Hepatocyte (in vitro differentiated cells): ENCODE measurements at regions not wholly inside any gene's neighbourhood (a gene's known extent, or its start where the extent isn't known, plus 50 kb on each side); places are given as distances from the start of the nearest gene placed in this dataset.

ENCODE experiments used
- DNase-seq: peaks from one replicate; pipeline ENCODE4 v3.0.0-alpha.2; 2016; ENCODE audit warnings: low spot score
- H2AFZ ChIP-seq: fragments of 200-600 bp; sonication (generic); 2 replicates; pipeline ENCODE4 v1.6.0; 2016; ENCODE audit warnings: antibody characterized with exemption, mild to moderate bottlenecking
- H3K27ac ChIP-seq: fragments of 200-600 bp; sonication (generic); 2 replicates; pipeline ENCODE4 v1.5.1; 2016; ENCODE audit warnings: mild to moderate bottlenecking
- H3K27me3 ChIP-seq: fragments of 200-600 bp; sonication (generic); 2 replicates; pipeline ENCODE4 v1.6.1; 2016
- H3K36me3 ChIP-seq: fragments of 200-600 bp; sonication (generic); replicated peaks from 2 replicates; pipeline ENCODE4 v1.5.1; 2016; ENCODE audit warnings: low read depth; ENCODE audit not compliant: insufficient read depth
- H3K4me1 ChIP-seq: fragments of 200-600 bp; sonication (generic); 2 replicates; pipeline ENCODE4 v1.5.1; 2016; ENCODE audit warnings: mild to moderate bottlenecking, moderate library complexity; ENCODE audit not compliant: insufficient read depth
- H3K4me2 ChIP-seq: fragments of 200-600 bp; sonication (generic); 2 replicates; pipeline ENCODE4 v1.6.0; 2016
- H3K4me3 ChIP-seq: fragments of 200-600 bp; sonication (generic); 2 replicates; pipeline ENCODE4 v1.5.1; 2016; ENCODE audit warnings: mild to moderate bottlenecking
- H3K79me2 ChIP-seq: fragments of 200-600 bp; sonication (generic); 2 replicates; pipeline ENCODE4 v1.6.0; 2017; ENCODE audit warnings: mild to moderate bottlenecking
- H3K9me2 ChIP-seq: fragments of 200-600 bp; sonication (generic); replicated peaks from 2 replicates; pipeline ENCODE4 v1.6.0; 2017; ENCODE audit warnings: mild to moderate bottlenecking; ENCODE audit not compliant: insufficient read depth
- H3K9me3 ChIP-seq: fragments of 200-600 bp; sonication (generic); 2 replicates; pipeline ENCODE4 v1.5.1; 2016; ENCODE audit warnings: low read depth, mild to moderate bottlenecking
- H4K20me1 ChIP-seq: fragments of 200-600 bp; sonication (generic); 2 replicates; pipeline ENCODE4 v1.6.0; 2016; ENCODE audit warnings: mild to moderate bottlenecking; ENCODE audit not compliant: insufficient read depth, poor library complexity, severe bottlenecking
- EZH2 ChIP-seq: fragments of 200-600 bp; sonication (generic); IDR thresholded peaks from 2 replicates; pipeline ENCODE4 v1.6.1; 2016; ENCODE audit warnings: antibody characterized with exemption, mild to moderate bottlenecking, borderline replicate concordance
- EZH2phosphoT487 ChIP-seq: fragments of 200-600 bp; sonication (generic); IDR thresholded peaks from one replicate; pipeline ENCODE4 v1.6.1; 2018; ENCODE audit warnings: antibody characterized with exemption, mild to moderate bottlenecking, low read depth, moderate library complexity; ENCODE audit not compliant: unreplicated experiment, severe bottlenecking
- WGBS: methylation state at CpG from one replicate; pipeline ENCODE4 v1.1.6; 2016; ENCODE audit warnings: low lambda C conversion rate; ENCODE audit errors: missing lambda C conversion rate; 5-methylcytosine and 5-hydroxymethylcytosine counted together
- TF ChIP-seq, protein P1 (sequence below): fragments of 200-600 bp; sonication (generic); IDR thresholded peaks from 2 replicates; pipeline ENCODE4 v1.5.1; 2016; ENCODE audit warnings: antibody characterized with exemption, mild to moderate bottlenecking; ENCODE audit not compliant: poor library complexity

DNA sequence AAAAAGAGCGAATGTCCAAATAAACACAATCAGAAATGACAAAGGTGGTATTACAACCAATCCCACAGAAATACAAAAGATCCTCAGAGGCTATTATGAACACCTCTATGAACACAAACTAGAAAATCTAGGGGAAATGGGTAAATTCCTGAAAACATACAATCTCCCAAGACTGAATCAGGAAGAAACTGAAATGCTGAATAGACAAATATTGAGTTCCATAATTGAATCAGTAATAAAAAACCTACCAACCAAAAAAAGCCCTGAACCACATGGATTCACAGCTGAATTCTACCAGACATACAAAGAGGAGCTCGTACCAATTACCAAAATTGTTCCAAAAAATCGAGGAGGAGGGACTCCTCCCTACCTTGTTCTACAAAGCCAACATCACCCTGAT is 56.1 kb upstream of the ZNF800 start:
- 52% methylated on average over 3 of the region's 3 CpGs for WGBS
- no peak for DNase-seq
- Histone ChIP-seq H3K9me2 (no peaks in the 10 kb centered on the region), H3K4me1 (no peaks in the 10 kb centered on the region), H2AFZ (no peak overlapping the region), H3K79me2 (no peaks in the 10 kb centered on the region), H3K4me2 (no peak overlapping the region), H3K27me3 (no peaks in the 10 kb centered on the region), H3K9me3 (no peaks in the 10 kb centered on the region), H3K4me3 (no peak overlapping the region), H3K27ac (no peak overlapping the region), H4K20me1 (no peaks in the 10 kb centered on the region), H3K36me3 (no peaks in the 10 kb centered on the region)
- no peak for TF ChIP-seq EZH2
- TF ChIP-seq EZH2phosphoT487 = no peak
- TF ChIP-seq, protein P1, sequence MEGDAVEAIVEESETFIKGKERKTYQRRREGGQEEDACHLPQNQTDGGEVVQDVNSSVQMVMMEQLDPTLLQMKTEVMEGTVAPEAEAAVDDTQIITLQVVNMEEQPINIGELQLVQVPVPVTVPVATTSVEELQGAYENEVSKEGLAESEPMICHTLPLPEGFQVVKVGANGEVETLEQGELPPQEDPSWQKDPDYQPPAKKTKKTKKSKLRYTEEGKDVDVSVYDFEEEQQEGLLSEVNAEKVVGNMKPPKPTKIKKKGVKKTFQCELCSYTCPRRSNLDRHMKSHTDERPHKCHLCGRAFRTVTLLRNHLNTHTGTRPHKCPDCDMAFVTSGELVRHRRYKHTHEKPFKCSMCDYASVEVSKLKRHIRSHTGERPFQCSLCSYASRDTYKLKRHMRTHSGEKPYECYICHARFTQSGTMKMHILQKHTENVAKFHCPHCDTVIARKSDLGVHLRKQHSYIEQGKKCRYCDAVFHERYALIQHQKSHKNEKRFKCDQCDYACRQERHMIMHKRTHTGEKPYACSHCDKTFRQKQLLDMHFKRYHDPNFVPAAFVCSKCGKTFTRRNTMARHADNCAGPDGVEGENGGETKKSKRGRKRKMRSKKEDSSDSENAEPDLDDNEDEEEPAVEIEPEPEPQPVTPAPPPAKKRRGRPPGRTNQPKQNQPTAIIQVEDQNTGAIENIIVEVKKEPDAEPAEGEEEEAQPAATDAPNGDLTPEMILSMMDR = no peak

DNA sequence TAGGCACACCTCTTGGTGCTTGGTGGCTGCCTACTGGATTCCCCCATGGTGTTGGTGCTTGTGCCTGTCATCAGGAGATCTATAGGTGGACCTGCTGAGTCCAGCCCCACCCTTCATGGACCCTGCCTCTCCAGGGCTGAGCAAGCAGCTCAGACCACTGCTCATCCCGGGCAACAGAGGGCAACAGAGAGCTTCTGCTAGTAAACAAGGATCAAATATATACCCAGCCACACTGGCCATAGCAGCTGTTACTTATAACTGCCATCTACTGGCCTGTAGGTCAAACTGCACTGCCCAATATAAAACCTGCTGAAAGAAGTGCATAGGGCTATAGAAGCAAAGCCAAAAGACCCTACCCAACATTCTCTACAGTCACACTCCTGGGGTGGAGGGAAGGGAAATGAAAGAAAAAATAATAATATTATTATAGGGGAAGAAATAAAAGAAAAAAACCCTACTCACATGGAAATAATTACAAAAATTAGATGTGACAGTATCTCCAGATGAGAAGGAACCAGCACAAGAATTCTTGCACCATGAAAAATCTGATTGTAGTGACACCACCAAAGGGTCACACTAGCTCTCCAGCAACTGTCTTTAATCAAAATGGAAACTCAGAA is 54.9 kb upstream of the ZNF800 start:
- WGBS = 0% methylated on average over 1 of the region's 1 CpG
- H3K79me2 ChIP-seq = no peaks in the 10 kb centered on the region
- DNase-seq = no peak

DNA sequence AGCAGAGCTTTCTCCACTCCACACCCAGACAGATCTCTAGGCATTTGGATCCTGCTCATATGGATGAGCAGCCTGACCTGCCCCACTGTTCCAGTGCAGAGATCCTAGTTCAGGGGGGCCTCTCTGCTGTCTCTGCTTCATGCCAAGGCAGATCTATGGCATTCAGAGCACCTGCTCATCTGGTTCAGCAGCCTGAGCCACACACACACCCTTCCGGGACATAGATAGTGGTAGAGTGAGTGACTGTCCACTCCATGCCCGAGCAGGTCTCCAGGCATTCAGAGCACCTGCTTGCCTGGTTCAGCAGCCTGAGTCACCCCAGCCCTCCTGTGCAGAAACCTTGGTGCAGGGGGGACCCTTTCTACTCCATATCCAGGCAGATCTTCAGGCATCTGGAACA is 54.3 kb upstream of the ZNF800 start:
- no peaks in the 10 kb centered on the region for H3K9me3 ChIP-seq
- no peaks in the 10 kb centered on the region for H3K4me1 ChIP-seq
- no peak overlapping the region for H3K27ac ChIP-seq
- H3K36me3 ChIP-seq = no peaks in the 10 kb centered on the region
- H3K27me3 ChIP-seq = no peaks in the 10 kb centered on the region
- TF ChIP-seq EZH2phosphoT487 (no peak), EZH2 (no peak)
- TF ChIP-seq, protein P1 = no peak
- WGBS = 93% methylated on average over 2 of the region's 2 CpGs
- no peak overlapping the region for H2AFZ ChIP-seq
- H3K9me2 ChIP-seq = no peaks in the 10 kb centered on the region
- no peaks in the 10 kb centered on the region for H3K79me2 ChIP-seq
- no peak for DNase-seq
- H4K20me1 ChIP-seq = no peaks in the 10 kb centered on the region
- H3K4me3 ChIP-seq = no peak overlapping the region
- H3K4me2 ChIP-seq = no peak overlapping the region

More for the DNA sequence above, 54.9 kb upstream of the ZNF800 start:
- H2AFZ ChIP-seq = no peak overlapping the region
- H3K36me3 ChIP-seq = no peaks in the 10 kb centered on the region
- no peak overlapping the region for H3K4me3 ChIP-seq
- no peaks in the 10 kb centered on the region for H3K4me1 ChIP-seq
- H3K9me2 ChIP-seq = no peaks in the 10 kb centered on the region
- no peak overlapping the region for H3K4me2 ChIP-seq
- TF ChIP-seq, protein P1 = no peak
- TF ChIP-seq EZH2phosphoT487 (no peak), EZH2 (no peak)
- H3K27me3 ChIP-seq = no peaks in the 10 kb centered on the region
- H3K9me3 ChIP-seq = no peaks in the 10 kb centered on the region
- no peaks in the 10 kb centered on the region for H4K20me1 ChIP-seq
- H3K27ac ChIP-seq = no peak overlapping the region
